ENCODE measurements at regions not wholly inside any gene's neighbourhood (a gene's known extent, or its start where the extent isn't known, plus 50 kb on each side); places are given as distances from the start of the nearest gene placed in this dataset.
"Not testable (repeated sequence)": the region's sequence is repeated elsewhere in the genome, so short reads cannot be mapped to it uniquely, and the experiment has no call there.

GRCh38 chr10:42883993-42884983, 101.7 kb downstream of the BMS1 start:
- no peak for DNase-seq (ENCODE audit: extremely low read depth in 1 of 11, low read depth in 9 of 11, low spot score in 4 of 11)

- DNase-seq (ENCODE audit: extremely low read depth in 1 of 11, low read depth in 9 of 11, low spot score in 4 of 11), result no peak
Observed at GRCh38 chr10:42885491-42886270, 103.1 kb downstream of the BMS1 start.

GRCh38 chr10:42887734-42888503, 105.3 kb downstream of the BMS1 start:
- DNase-seq (ENCODE audit: extremely low read depth in 1 of 11, low read depth in 9 of 11, low spot score in 4 of 11), result no peak

DNA sequence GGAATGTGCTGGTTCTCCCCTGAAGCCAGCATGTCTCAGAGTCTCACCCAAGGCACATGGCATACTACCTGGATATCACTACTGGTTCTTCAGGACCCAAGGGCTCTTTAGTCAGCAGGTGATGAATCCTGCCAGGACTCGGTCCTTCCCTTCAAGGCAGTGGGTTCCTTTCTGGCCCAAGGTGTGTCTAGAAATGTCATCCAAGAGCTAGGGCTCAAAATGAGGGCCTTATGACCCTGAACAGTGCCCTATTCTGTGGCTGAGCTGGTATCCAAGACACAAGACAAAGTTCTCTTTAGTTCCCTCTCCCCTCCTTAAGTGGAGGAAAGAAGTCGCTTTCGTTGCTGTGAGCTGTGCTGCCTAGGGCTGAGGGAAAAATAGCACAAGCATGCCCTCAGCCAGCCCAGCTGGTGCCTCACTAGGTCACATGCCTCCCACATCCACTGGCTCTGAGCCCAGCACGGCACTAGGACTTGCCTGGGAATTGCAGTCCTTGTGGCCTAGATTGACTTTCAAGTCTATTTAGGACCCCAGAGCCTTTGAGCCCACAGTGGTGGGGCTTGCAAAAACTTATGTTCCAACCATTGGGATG, 106.0 kb downstream of the BMS1 start:
- no peak for DNase-seq (ENCODE audit: extremely low read depth in 1 of 11, low read depth in 9 of 11, low spot score in 4 of 11)

DNA sequence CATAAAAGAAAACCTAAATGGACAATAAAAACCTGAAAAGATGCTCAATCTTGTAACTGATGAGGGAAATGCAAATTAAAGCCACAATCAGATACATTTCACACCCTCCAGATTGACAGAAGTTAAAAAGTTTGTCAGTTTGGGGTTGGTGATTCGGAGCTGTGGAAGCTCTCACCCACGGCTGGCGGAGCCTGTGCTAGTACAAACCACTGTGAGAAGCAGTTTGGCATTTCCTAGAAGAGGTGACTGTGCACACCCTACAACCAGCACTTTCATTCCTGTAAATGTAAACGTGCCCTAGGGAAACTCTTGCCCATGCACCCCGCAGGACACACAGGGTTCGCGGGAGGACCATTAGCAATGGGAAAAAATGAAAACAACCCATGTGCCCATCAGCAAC, 114.1 kb downstream of the BMS1 start:
- no peak for DNase-seq (ENCODE audit: extremely low read depth in 1 of 11, low read depth in 9 of 11, low spot score in 4 of 11)

- DNase-seq (ENCODE audit: extremely low read depth in 1 of 11, low read depth in 9 of 11, low spot score in 4 of 11), result no peak
Observed at GRCh38 chr10:42898037-42898960, 115.7 kb downstream of the BMS1 start.

DNA sequence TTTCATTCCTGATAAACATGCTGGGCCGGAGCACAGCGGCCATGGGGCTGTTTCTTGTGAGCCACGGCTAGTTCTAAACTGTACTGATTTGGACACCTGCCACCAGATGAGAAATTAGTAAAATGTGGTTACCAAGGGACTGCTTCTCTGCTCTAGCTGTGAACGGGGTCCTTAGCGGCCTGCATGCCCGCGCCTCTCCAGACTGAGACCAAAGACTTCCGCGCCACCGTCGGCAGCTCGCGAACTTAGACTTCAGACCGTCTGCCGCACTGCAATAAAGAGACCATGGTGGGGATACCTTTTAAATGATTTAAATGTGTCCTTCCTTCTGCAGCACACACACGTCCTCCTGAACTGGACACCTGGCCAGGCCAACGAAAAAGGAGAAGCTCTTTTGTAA, 116.4 kb downstream of the BMS1 start:
- no peak for DNase-seq (ENCODE audit: extremely low read depth in 1 of 11, low read depth in 9 of 11, low spot score in 4 of 11)

- not testable (repeated sequence) for DNase-seq (ENCODE audit: extremely low read depth in 1 of 11, low read depth in 9 of 11, low spot score in 4 of 11)
Observed at GRCh38 chr10:42900346-42900745, 117.8 kb downstream of the BMS1 start.

DNA sequence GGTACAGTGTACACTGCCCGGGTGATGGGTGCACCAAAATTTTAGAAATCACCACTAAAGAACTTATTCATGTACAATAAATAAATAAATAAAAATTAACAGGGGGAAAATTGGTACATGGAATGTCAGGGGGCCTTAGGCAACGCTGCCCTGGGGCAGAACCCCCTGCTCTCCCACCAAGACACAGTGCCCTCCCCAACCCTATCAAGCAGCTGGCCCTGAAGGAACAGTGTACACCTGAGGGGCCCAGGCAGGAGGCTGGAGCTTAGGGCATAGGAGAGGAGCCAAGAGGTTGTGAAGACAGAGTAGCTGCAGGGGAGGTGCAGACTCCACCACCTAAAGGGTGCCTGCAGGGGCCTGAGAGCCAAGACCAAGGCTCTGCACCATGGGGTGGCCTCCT, 128.8 kb downstream of the BMS1 start:
- DNase-seq (ENCODE audit: extremely low read depth in 1 of 11, low read depth in 9 of 11, low spot score in 4 of 11), result no peak

GRCh38 chr10:42916974-42917373, 134.4 kb downstream of the BMS1 start:
- no peak for DNase-seq (ENCODE audit: extremely low read depth in 1 of 11, low read depth in 9 of 11, low spot score in 4 of 11)

- DNase-seq (ENCODE audit: extremely low read depth in 1 of 11, low read depth in 9 of 11, low spot score in 4 of 11), result no peak
Observed at GRCh38 chr10:42917821-42918220, 135.2 kb downstream of the BMS1 start.

DNA sequence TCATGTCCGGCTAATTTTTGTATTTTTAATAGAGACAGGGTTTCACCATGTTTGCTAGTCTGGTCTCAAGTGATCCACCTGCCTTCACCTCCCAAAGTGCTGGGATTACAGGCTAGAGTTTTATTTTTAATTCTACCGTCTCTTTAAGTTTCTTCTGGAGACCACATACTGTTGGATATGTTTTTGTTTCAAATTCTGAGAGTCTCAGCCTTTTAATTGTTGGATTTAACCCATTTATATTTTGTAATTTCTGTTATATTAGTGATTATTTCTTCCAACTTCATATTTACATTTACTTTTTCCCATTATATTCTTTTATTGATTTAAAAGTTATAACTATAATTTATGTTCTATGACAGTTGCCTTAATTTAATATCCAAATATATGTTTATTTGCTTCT, 139.4 kb downstream of the BMS1 start:
- DNase-seq (ENCODE audit: extremely low read depth in 1 of 11, low read depth in 9 of 11, low spot score in 4 of 11), result no peak

DNA sequence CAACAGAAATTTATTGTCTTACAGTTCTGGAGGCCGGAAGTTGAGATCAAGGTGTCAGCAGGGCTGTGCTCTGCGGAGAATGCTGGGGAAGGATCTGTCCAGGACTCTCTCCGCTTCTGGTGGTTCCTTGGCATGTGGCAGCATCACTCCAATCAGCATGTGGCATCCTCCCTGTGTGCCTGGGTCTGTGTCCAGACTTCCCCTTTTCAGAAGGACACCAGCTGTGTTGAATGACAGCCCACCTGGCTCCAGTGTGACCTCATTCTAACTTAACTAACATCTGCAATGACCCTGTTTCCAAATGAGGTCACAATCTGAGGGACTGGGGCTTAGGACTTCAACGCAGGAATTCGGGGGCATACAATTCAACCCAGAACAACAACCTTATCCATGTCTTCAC, 141.9 kb downstream of the BMS1 start:
- DNase-seq (ENCODE audit: extremely low read depth in 1 of 11, low read depth in 9 of 11, low spot score in 4 of 11), result no peak

DNA sequence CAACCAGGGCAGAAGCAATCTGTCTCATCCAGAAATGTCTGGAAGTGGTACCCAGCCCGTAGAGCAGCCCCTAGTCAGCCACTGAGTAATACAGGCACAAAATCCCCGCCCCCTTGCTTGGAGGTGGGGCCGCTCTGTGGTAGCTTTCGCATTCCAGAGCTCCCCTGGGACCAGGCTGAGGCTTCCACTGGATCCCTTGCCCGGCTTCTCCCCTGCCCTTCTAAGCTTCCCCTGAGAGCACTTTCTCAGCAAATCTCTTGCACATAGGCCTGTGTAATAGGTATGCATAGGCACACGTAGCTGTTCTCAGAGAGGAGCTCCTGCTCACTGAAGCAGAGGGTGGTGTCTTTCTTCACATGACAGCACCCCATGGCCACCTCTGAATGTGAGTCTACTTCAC, 144.2 kb downstream of the BMS1 start:
- no peak for DNase-seq (ENCODE audit: extremely low read depth in 1 of 11, low read depth in 9 of 11, low spot score in 4 of 11)

GRCh38 chr10:42928064-42928463, 145.5 kb downstream of the BMS1 start:
- no peak for DNase-seq (ENCODE audit: extremely low read depth in 1 of 11, low read depth in 9 of 11, low spot score in 4 of 11)

DNA sequence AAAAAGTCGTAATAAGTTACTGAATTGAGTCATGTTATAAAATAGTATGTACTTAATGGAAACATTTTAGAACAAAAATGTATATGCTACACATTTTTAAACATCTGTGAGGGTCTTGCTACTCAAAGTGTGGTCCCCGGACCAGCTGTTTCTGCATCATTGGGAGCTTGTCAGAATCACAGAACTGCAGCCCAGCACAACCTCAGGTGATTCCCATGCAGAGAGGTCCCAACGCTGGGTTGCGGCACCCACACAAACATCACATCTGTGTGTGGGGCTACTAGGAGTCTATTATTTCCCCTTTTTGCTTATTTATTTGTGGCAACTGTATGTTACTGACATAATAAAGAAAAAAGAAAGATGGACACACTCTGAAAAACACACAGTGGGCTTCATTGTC, 146.6 kb downstream of the BMS1 start:
- DNase-seq (ENCODE audit: extremely low read depth in 1 of 11, low read depth in 9 of 11, low spot score in 4 of 11), result no peak

DNA sequence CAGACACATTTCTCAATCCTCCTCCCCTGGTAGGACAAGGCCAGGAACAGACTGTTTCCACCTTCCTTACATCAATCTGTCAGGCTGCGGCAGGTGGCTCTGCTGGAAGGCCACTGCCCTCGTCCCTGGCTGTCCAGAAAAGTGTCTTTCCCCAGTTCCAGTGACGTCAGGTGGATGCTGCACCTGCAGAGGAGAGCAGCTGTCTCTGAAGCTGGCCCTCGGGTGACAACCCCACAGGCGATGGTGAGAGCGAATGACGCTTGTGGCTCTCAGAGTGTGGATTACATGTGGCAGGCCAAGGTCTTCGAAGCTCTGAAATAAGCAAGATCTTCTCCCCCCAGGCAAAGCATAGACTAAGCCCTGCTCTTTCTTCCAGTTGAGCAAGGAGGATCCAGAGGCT, 146.9 kb upstream of the RET start:
- DNase-seq (ENCODE audit: extremely low read depth in 1 of 11, low read depth in 9 of 11, low spot score in 4 of 11), result no peak

DNA sequence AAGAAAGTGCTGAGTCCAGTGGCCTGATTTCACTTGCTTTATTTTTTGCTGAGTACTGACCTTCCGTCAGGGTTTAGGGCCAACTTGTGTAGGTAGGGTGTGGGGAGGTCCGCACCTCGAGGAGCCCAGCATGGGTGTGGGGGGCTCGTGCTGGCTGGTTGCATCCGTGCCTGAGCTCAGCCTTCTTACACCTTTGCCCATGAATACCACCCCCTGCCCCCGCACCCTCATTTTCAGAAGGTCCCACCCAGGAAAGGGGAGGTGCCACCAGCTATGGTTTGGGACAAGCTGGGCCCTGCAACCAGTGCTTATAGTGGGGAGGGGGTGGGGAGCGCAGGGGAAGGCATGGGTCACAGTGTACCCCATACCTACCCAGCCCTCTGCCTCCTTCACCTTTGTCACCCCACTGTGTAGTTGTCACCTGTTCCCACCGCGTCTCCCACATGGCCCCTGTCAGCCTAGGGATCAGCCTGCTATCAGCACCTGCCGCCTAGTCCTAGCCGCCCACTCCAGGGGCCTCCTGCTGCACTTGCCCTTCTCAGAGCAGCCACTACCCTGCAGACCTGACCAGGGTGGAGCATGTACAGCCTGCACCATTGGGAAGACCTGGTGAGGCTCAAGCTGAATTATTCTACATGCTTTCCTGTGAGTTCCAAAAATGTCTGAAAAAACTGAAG, 146.2 kb upstream of the RET start:
- DNase-seq (ENCODE audit: extremely low read depth in 1 of 11, low read depth in 9 of 11, low spot score in 4 of 11), result no peak
